GM21717 (cell line): ENCODE measurements at regions not wholly inside any gene's neighbourhood (a gene's known extent, or its start where the extent isn't known, plus 50 kb on each side); places are given as distances from the start of the nearest gene placed in this dataset.
"Not testable (repeated sequence)": the region's sequence is repeated elsewhere in the genome, so short reads cannot be mapped to it uniquely, and the experiment has no call there.

Experiments
- ATAC-seq: cut with Tn5 transposase; IDR thresholded peaks from one replicate; pipeline ENCODE4 v1.9.1; 2021; ENCODE audit warnings: mild to moderate bottlenecking, moderate library complexity; ENCODE audit not compliant: unreplicated experiment

GRCh38 chr6:170036367-170036766 lies 254.5 kb downstream of the DLL1 start:
- not testable (repeated sequence) for ATAC-seq

GRCh38 chr6:170035901-170036304 lies 255.0 kb downstream of the DLL1 start:
- ATAC-seq = no peak

GRCh38 chr6:170035044-170035443 lies 255.8 kb downstream of the DLL1 start:
- ATAC-seq = no peak

- ATAC-seq = no peak
Observed at GRCh38 chr6:170034294-170034693, 256.6 kb downstream of the DLL1 start.

- ATAC-seq = no peak
Observed at GRCh38 chr6:170033666-170034065, 257.2 kb downstream of the DLL1 start.

- no peak for ATAC-seq
Observed at GRCh38 chr6:170032706-170033309, 258.1 kb downstream of the DLL1 start.

GRCh38 chr6:170032197-170032596 lies 258.7 kb downstream of the DLL1 start:
- ATAC-seq = no peak

- no peak for ATAC-seq
Observed at GRCh38 chr6:170031684-170032121, 259.2 kb downstream of the DLL1 start.

GRCh38 chr6:170030821-170031471 lies 259.9 kb downstream of the DLL1 start:
- no peak for ATAC-seq

- no peak for ATAC-seq
Observed at GRCh38 chr6:170030284-170030815, 260.5 kb downstream of the DLL1 start.

- no peak for ATAC-seq
Observed at GRCh38 chr6:170029416-170030283, 261.2 kb downstream of the DLL1 start.

- ATAC-seq = no peak
Observed at GRCh38 chr6:170028629-170029345, 262.1 kb downstream of the DLL1 start.

GRCh38 chr6:170027647-170028043 lies 263.2 kb downstream of the DLL1 start:
- ATAC-seq = no peak

- ATAC-seq = no peak
Observed at GRCh38 chr6:170026751-170027646, 263.9 kb downstream of the DLL1 start.

GRCh38 chr6:170025935-170026750 lies 264.7 kb downstream of the DLL1 start:
- ATAC-seq = no peak

- ATAC-seq = no peak
Observed at GRCh38 chr6:170025341-170025911, 265.5 kb downstream of the DLL1 start.

GRCh38 chr6:170024940-170025339 lies 265.9 kb downstream of the DLL1 start:
- no peak for ATAC-seq

GRCh38 chr6:170023620-170024521 lies 267.0 kb downstream of the DLL1 start:
- no peak for ATAC-seq
